Colonic mucosa (tissue), 4 donors: ENCODE measurements at regions not wholly inside any gene's neighbourhood (a gene's known extent, or its start where the extent isn't known, plus 50 kb on each side); places are given as distances from the start of the nearest gene placed in this dataset.
"Not testable (repeated sequence)": the region's sequence is repeated elsewhere in the genome, so short reads cannot be mapped to it uniquely, and the experiment has no call there.

Experiments used
- DNase-seq: peaks from one replicate; pipeline ENCODE4 v3.0.0-alpha.2; 2020
- H3K27ac ChIP-seq: fragments of 200-600 bp; one replicate; pipeline ENCODE4 v1.8.0; 2021
- H3K27me3 ChIP-seq: fragments of 200-600 bp; one replicate; pipeline ENCODE4 v1.8.0; 2021
- H3K36me3 ChIP-seq: fragments of 200-600 bp; one replicate; pipeline ENCODE4 v1.8.0; 2021
- H3K4me1 ChIP-seq: fragments of 200-600 bp; one replicate; pipeline ENCODE4 v1.8.0; 2021; ENCODE audit warnings: mild to moderate bottlenecking
- H3K4me3 ChIP-seq: fragments of 200-600 bp; one replicate; pipeline ENCODE4 v1.8.0; 2021
- H3K9ac ChIP-seq, 2 donors: one replicate each; pipeline ENCODE4 v1.7.0; 2013; ENCODE audit warnings: control low read depth in 2 of 2, low read depth in 2 of 2, low read length in 2 of 2
- H3K9me3 ChIP-seq: fragments of 200-600 bp; one replicate; pipeline ENCODE4 v1.8.0; 2021
- intact Hi-C: fragments of 100-400 bp; cut with DNase I; formaldehyde crosslinking; loops from one replicate; pipeline ENCODE4 v1.14.1; 2022
- TF ChIP-seq, protein P1 (sequence below): fragments of 200-600 bp; IDR thresholded peaks from one replicate; pipeline ENCODE4 v1.8.0; 2022; ENCODE audit warnings: antibody characterized with exemption, mild to moderate bottlenecking
- donor health status: healthy.
- donor health status: DM: no; HTN: no; CAD: no.
- donor health status: DM: no; HTN: no; CAD: no.

DNA sequence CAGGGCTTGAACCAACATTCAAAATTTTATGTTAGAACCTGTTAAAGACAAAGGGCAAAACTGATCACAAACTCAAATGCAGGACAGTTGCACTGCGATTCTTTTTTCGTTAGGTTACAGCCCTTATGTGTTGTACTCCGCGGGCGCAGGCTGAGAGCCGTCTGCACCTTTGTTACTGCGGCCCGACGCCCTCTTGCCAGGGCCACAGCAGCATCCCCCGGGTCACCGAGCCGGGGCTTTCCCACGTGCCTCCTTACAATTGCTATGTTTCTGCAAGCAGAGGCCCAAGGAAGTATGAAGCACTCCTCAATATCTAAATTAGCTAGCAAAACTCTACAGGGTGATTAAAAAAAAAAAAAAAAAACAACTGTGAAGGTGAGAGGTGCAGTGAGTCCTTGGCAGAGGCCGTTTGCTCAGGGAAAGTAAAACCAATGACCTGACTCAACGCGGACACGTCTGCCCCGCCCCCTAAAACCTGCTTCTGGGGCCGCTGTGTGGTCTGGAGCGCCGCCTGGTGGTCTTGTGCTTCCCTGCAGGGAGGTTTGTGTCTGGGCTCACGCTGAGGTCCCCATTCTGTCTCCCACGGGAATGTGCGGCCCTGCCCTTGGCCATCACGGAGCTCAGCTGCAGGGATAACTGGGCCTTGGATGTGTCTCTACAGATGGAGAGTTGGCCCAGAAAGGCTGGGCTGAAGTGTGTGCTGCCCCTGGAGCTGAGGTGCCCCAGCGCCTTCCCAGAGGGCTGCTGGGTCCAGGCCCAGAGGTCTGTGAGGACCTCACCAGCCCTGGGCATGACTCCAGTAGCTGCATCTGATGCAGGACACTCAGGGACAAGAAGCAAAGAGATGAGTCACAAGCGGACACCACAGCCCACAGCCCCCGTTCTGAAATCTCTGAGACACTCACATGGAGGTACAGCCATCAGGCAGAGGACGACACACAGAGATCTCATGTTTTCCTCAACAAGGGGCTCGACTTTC lies 418.5 kb downstream of the TMEM121 start:
- no peak overlapping the region for H3K27ac ChIP-seq
- peak; percentile 68 for DNase-seq
- H3K4me1 ChIP-seq = no peaks in the 10 kb centered on the region
- intact Hi-C loops = no loop called here
- no peaks in the 10 kb centered on the region for H3K27me3 ChIP-seq
- TF ChIP-seq, protein P1, sequence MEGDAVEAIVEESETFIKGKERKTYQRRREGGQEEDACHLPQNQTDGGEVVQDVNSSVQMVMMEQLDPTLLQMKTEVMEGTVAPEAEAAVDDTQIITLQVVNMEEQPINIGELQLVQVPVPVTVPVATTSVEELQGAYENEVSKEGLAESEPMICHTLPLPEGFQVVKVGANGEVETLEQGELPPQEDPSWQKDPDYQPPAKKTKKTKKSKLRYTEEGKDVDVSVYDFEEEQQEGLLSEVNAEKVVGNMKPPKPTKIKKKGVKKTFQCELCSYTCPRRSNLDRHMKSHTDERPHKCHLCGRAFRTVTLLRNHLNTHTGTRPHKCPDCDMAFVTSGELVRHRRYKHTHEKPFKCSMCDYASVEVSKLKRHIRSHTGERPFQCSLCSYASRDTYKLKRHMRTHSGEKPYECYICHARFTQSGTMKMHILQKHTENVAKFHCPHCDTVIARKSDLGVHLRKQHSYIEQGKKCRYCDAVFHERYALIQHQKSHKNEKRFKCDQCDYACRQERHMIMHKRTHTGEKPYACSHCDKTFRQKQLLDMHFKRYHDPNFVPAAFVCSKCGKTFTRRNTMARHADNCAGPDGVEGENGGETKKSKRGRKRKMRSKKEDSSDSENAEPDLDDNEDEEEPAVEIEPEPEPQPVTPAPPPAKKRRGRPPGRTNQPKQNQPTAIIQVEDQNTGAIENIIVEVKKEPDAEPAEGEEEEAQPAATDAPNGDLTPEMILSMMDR = peak; percentile 80
- H3K9ac ChIP-seq = no peak overlapping the region
- no peak overlapping the region for H3K4me3 ChIP-seq
- no peaks in the 10 kb centered on the region for H3K9me3 ChIP-seq
- no peaks in the 10 kb centered on the region for H3K36me3 ChIP-seq

DNA sequence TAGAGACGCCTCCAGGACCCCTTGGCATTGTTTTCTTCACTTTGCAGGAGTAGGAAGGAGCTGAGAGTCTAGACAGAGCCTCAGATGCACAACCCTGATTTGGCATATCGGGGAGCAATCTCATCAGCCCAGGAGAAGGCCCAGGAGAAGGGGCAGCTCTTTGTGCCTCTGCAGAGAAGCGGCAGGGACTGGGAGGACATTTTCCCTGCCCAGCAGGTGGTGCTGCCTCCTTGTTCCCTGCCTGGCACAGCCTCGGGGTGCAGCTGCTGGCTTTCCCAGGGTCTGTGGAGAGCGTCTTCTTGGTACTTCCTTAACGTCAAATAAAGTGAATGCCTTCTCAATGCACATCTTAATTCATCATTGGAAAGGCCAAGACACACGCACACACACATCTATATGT lies 419.5 kb downstream of the TMEM121 start:
- intact Hi-C loops = no loop called here
- Histone ChIP-seq H3K27ac (no peak overlapping the region), H3K36me3 (no peaks in the 10 kb centered on the region), H3K4me1 (no peaks in the 10 kb centered on the region), H3K9ac (no peak overlapping the region), H3K4me3 (no peak overlapping the region), H3K9me3 (no peaks in the 10 kb centered on the region), H3K27me3 (no peaks in the 10 kb centered on the region)
- DNase-seq = no peak
- TF ChIP-seq, protein P1 = no peak

DNA sequence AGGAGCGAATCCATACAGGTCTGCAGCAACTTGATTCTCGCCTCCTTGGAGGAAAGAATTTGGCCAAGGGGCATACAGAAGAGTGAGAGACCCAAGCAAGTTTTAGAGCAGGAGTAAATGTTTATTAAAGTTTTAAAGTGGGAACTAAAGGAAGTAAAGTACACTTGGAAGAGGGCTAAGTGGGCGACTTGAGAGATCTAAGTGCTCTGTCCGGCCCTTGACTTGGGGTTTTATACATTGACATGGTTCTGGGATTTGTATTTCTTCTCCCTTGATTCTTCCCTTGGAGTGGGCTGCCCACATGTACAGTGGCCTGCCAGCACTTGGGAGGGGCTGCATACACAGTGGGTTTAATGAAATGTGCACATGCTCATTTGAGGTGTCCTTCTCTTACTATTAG lies 421.2 kb downstream of the TMEM121 start:
- TF ChIP-seq, protein P1 = no peak
- no peaks in the 10 kb centered on the region for H3K4me1 ChIP-seq
- no peaks in the 10 kb centered on the region for H3K9me3 ChIP-seq
- no peak overlapping the region for H3K27ac ChIP-seq
- H3K9ac ChIP-seq = no peak overlapping the region
- intact Hi-C loops = no loop called here
- no peaks in the 10 kb centered on the region for H3K27me3 ChIP-seq
- H3K4me3 ChIP-seq = no peak overlapping the region
- no peaks in the 10 kb centered on the region for H3K36me3 ChIP-seq
- no peak for DNase-seq

DNA sequence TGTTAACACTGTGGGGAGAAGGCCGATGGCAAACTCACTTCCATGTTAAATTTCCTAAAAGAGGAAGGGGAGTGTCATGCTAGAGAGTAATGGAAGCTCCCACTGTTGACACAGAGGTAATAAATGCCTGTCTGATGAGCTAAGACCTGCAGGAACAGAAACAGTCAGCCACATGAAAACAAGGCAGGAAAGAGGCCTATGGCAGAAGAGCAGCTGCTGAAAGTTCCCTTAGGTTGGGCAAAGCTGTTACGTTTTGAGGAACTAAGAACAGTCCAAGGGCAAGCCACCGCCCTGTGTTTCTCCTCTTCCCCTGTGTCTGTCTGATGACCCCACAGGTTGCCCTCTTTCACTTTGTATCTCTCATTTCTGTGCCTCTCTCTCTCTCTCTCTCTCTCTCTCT lies 422.6 kb downstream of the TMEM121 start:
- H3K9ac ChIP-seq, DNase-seq, H3K9me3 ChIP-seq, H3K27me3 ChIP-seq, H3K4me1 ChIP-seq, H3K4me3 ChIP-seq, H3K27ac ChIP-seq, intact Hi-C loops, H3K36me3 ChIP-seq: not testable (repeated sequence)

DNA sequence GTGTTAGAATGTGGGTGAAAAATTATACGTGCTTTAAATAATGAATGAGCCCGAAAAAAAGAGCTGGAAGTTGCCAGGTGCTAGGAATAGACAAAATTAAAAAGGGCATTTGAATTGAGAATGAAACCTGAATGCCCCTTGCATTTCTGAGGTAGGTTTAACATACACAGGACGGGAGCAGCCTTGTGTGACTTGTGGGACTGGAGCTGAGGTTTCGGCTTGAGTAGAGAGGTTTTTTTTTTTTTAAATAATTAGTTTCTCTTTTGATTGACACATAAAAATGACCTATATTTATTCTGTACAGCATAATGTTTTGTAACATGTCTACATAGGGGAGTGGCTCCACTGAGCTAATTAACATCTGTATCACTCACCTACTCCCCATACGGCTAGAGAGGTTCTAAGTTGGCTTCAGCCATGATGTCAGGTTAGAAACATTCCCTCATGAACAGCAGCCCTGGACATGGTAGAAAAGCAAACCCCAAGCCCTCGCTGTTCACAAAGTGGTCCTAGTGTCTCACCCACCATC lies 424.0 kb downstream of the TMEM121 start:
- H3K4me1 ChIP-seq, H3K9ac ChIP-seq, H3K27me3 ChIP-seq, H3K9me3 ChIP-seq, intact Hi-C loops, H3K36me3 ChIP-seq, H3K4me3 ChIP-seq, H3K27ac ChIP-seq, DNase-seq: not testable (repeated sequence)

DNA sequence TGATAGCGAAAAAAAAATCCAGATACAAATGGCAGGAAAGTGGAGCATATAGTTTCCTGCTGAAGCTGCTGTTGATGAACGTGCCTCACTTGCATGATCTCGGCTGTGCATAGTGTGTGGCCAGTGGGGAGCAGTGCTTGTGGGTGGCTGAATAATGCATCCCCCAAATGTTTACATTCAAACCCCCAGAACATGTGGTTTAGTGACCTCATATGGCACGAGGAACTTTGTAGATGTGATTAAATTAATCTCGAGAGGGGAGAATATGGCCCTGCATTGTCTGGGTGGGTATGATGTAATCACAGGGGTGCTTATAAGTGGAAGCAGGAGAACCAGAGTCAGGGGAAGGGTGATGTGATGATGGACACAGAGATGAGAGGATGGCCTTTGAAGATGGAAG lies 425.0 kb downstream of the TMEM121 start:
- intact Hi-C loops = no loop called here
- Histone ChIP-seq H3K27me3 (no peaks in the 10 kb centered on the region), H3K27ac (no peak overlapping the region), H3K9me3 (no peaks in the 10 kb centered on the region), H3K4me1 (no peaks in the 10 kb centered on the region), H3K36me3 (no peaks in the 10 kb centered on the region), H3K4me3 (no peak overlapping the region), H3K9ac (no peak overlapping the region)
- DNase-seq = no peak
- TF ChIP-seq, protein P1 = no peak
